Nephron progenitor cell (in vitro differentiated cells): ENCODE measurements at regions not wholly inside any gene's neighbourhood (a gene's known extent, or its start where the extent isn't known, plus 50 kb on each side); places are given as distances from the start of the nearest gene placed in this dataset.
A peak's percentile ranks its signal among the peaks of the same experiment; 100 is the strongest.

Experiments
- DNase-seq: peaks from one replicate; pipeline ENCODE4 v3.0.0; 2021
- H3K27ac Mint-ChIP-seq: 2 replicates; pipeline ENCODE4 v1.8.0; 2021; ENCODE audit warnings: mild to moderate bottlenecking, moderate library complexity, mixed read lengths
- H3K27me3 Mint-ChIP-seq: 2 replicates; pipeline ENCODE4 v1.8.0; 2021; ENCODE audit warnings: mild to moderate bottlenecking, low read depth, mixed read lengths; ENCODE audit not compliant: poor library complexity
- H3K36me3 Mint-ChIP-seq: 2 replicates; pipeline ENCODE4 v1.8.0; 2021; ENCODE audit warnings: low read depth, mixed read lengths
- H3K4me1 Mint-ChIP-seq: 2 replicates; pipeline ENCODE4 v1.8.0; 2021; ENCODE audit warnings: mixed read lengths
- H3K4me3 Mint-ChIP-seq: 2 replicates; pipeline ENCODE4 v1.8.0; 2021; ENCODE audit warnings: mild to moderate bottlenecking, moderate library complexity, mixed read lengths
- H3K9me3 Mint-ChIP-seq: 2 replicates; pipeline ENCODE4 v1.8.0; 2021; ENCODE audit warnings: mild to moderate bottlenecking, moderate library complexity, mixed read lengths
- CTCF ChIP-seq: fragments of 200-600 bp; sonication (generic); IDR thresholded peaks from 2 replicates; pipeline ENCODE4 v1.5.0; 2021; ENCODE audit warnings: antibody characterized with exemption

GRCh38 chr5:61274511-61274911, 57.5 kb upstream of the ZSWIM6 start:
- DNase-seq: no peak
- Mint-ChIP-seq H3K9me3 (no peaks in the 10 kb centered on the region), H3K27ac (no peak overlapping the region), H3K36me3 (no peaks in the 10 kb centered on the region), H3K27me3 (no peaks in the 10 kb centered on the region), H3K4me3 (no peak overlapping the region), H3K4me1 (peaks cover 13% of the 10 kb centered on the region)
- no peak for TF ChIP-seq CTCF

- no peaks in the 10 kb centered on the region for H3K27me3 Mint-ChIP-seq
- H3K27ac Mint-ChIP-seq: no peak overlapping the region
- no peaks in the 10 kb centered on the region for H3K36me3 Mint-ChIP-seq
- no peak for DNase-seq
- no peak for TF ChIP-seq CTCF
- H3K9me3 Mint-ChIP-seq: no peaks in the 10 kb centered on the region
- no peak overlapping the region for H3K4me3 Mint-ChIP-seq
- peaks cover 13% of the 10 kb centered on the region for H3K4me1 Mint-ChIP-seq
Measured at GRCh38 chr5:61275841-61276240, 56.2 kb upstream of the ZSWIM6 start.

- H3K27me3 Mint-ChIP-seq: no peaks in the 10 kb centered on the region
- H3K36me3 Mint-ChIP-seq: no peaks in the 10 kb centered on the region
- no peak for DNase-seq
- H3K27ac Mint-ChIP-seq: peak overlapping the region; percentile 8
- no peak overlapping the region for H3K4me3 Mint-ChIP-seq
- TF ChIP-seq CTCF: no peak
- H3K4me1 Mint-ChIP-seq: peaks cover 13% of the 10 kb centered on the region
- H3K9me3 Mint-ChIP-seq: no peaks in the 10 kb centered on the region
Measured at GRCh38 chr5:61277190-61277589, 54.9 kb upstream of the ZSWIM6 start.

GRCh38 chr5:61277781-61278180, 54.3 kb upstream of the ZSWIM6 start:
- Mint-ChIP-seq H3K27ac (no peak overlapping the region), H3K27me3 (no peaks in the 10 kb centered on the region), H3K9me3 (no peaks in the 10 kb centered on the region), H3K4me1 (peaks cover 13% of the 10 kb centered on the region), H3K36me3 (no peaks in the 10 kb centered on the region), H3K4me3 (no peak overlapping the region)
- no peak for DNase-seq
- no peak for TF ChIP-seq CTCF

GRCh38 chr5:61279725-61280124, 52.3 kb upstream of the ZSWIM6 start:
- no peak for TF ChIP-seq CTCF
- peaks cover 13% of the 10 kb centered on the region for H3K4me1 Mint-ChIP-seq
- H3K36me3 Mint-ChIP-seq: no peaks in the 10 kb centered on the region
- H3K4me3 Mint-ChIP-seq: no peak overlapping the region
- no peaks in the 10 kb centered on the region for H3K9me3 Mint-ChIP-seq
- no peak overlapping the region for H3K27ac Mint-ChIP-seq
- no peak for DNase-seq
- H3K27me3 Mint-ChIP-seq: peaks cover 3% of the 10 kb centered on the region

- Mint-ChIP-seq H3K9me3 (no peaks in the 10 kb centered on the region), H3K4me3 (no peak overlapping the region), H3K36me3 (no peaks in the 10 kb centered on the region), H3K4me1 (peaks cover 13% of the 10 kb centered on the region), H3K27ac (no peak overlapping the region), H3K27me3 (peaks cover 3% of the 10 kb centered on the region)
- DNase-seq: no peak
- TF ChIP-seq CTCF: no peak
Measured at GRCh38 chr5:61280205-61280604, 51.9 kb upstream of the ZSWIM6 start.
